ENCODE measurements at regions not wholly inside any gene's neighbourhood (a gene's known extent, or its start where the extent isn't known, plus 50 kb on each side); places are given as distances from the start of the nearest gene placed in this dataset.

DNA sequence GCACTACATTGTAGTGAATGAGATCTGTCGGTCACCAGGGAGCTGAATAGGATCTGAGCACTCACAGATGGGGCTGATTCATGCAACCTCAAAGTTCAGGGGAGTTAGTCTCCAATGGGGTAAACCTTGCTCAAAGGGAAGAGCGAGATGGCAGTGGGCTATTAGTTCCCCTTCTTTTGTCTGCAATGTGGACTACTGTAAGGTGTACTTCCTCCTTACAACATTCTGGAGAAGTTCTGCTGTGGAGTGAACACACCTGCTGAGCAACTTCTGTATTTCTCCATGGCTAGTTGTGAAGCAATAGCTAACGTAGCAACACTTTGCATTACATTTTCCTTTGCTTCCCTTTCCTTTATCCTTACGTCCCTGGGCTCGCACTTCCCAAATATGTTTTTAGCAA, 134.3 kb upstream of the B3GAT2 start:
- TF ChIP-seq, protein P1, sequence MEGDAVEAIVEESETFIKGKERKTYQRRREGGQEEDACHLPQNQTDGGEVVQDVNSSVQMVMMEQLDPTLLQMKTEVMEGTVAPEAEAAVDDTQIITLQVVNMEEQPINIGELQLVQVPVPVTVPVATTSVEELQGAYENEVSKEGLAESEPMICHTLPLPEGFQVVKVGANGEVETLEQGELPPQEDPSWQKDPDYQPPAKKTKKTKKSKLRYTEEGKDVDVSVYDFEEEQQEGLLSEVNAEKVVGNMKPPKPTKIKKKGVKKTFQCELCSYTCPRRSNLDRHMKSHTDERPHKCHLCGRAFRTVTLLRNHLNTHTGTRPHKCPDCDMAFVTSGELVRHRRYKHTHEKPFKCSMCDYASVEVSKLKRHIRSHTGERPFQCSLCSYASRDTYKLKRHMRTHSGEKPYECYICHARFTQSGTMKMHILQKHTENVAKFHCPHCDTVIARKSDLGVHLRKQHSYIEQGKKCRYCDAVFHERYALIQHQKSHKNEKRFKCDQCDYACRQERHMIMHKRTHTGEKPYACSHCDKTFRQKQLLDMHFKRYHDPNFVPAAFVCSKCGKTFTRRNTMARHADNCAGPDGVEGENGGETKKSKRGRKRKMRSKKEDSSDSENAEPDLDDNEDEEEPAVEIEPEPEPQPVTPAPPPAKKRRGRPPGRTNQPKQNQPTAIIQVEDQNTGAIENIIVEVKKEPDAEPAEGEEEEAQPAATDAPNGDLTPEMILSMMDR (IDR thresholded peaks at IDR 0.05 in 4 of 5, conservative IDR thresholded peaks at IDR 0.05 in 1 of 5), result no peak
- no peak for TF ChIP-seq POLR2A (IDR thresholded peaks at IDR 0.05)
